GM20000 (cell line): ENCODE measurements at regions not wholly inside any gene's neighbourhood (a gene's known extent, or its start where the extent isn't known, plus 50 kb on each side); places are given as distances from the start of the nearest gene placed in this dataset.

ENCODE experiments used
- DNase-seq: peaks from one replicate; pipeline ENCODE4 v3.0.0; 2012; ENCODE audit warnings: low spot score
- CTCF ChIP-seq: IDR thresholded peaks from 2 replicates; pipeline ENCODE4 v1.5.1; 2012; ENCODE audit warnings: mild to moderate bottlenecking, control low read depth; ENCODE audit errors: extremely low read depth, missing control alignments

- no peak for DNase-seq
- TF ChIP-seq CTCF = no peak
Measured at GRCh38 chr14:80356413-80356812, 145.1 kb upstream of the DIO2 start.

- TF ChIP-seq CTCF = no peak
- no peak for DNase-seq
Measured at GRCh38 chr14:80354860-80355581, 143.7 kb upstream of the DIO2 start.

- no peak for DNase-seq
- no peak for TF ChIP-seq CTCF
Measured at GRCh38 chr14:80352471-80352870, 141.2 kb upstream of the DIO2 start.

- DNase-seq = no peak
- TF ChIP-seq CTCF = no peak
Measured at GRCh38 chr14:80350707-80351106, 139.4 kb upstream of the DIO2 start.

GRCh38 chr14:80346395-80346794 is 135.1 kb upstream of the DIO2 start:
- no peak for TF ChIP-seq CTCF

GRCh38 chr14:80344208-80344607 is 132.9 kb upstream of the DIO2 start:
- TF ChIP-seq CTCF = no peak
- no peak for DNase-seq

More at GRCh38 chr14:80346395-80346794, 135.1 kb upstream of the DIO2 start:
- no peak for DNase-seq

- DNase-seq = no peak
- TF ChIP-seq CTCF = no peak
Measured at GRCh38 chr14:80336608-80337106, 125.4 kb upstream of the DIO2 start.
